Cardiac fibroblast (primary cell): ENCODE measurements at regions not wholly inside any gene's neighbourhood (a gene's known extent, or its start where the extent isn't known, plus 50 kb on each side); places are given as distances from the start of the nearest gene placed in this dataset.

Experiments
- DNase-seq, 2 donors: peaks; one replicate each; pipeline versions ENCODE4 v3.0.0 to v3.0.0-alpha.2; 2010; ENCODE audit warnings: low read depth in 2 of 2
- H3K4me3 ChIP-seq, 2 donors: replicated peaks in 1 of 2; 1 replicate in 1 of 2; 2 replicates in 1 of 2; pipeline ENCODE4 v1.5.1; 2011; ENCODE audit warnings: low read depth in 2 of 2, low read length in 2 of 2, mild to moderate bottlenecking in 2 of 2, moderate library complexity in 1 of 2
- TF ChIP-seq, protein P1 (sequence below): IDR thresholded peaks from one replicate; pipeline ENCODE4 v1.5.1; 2011; ENCODE audit warnings: low read depth, mild to moderate bottlenecking, low read length, inconsistent platforms

DNA sequence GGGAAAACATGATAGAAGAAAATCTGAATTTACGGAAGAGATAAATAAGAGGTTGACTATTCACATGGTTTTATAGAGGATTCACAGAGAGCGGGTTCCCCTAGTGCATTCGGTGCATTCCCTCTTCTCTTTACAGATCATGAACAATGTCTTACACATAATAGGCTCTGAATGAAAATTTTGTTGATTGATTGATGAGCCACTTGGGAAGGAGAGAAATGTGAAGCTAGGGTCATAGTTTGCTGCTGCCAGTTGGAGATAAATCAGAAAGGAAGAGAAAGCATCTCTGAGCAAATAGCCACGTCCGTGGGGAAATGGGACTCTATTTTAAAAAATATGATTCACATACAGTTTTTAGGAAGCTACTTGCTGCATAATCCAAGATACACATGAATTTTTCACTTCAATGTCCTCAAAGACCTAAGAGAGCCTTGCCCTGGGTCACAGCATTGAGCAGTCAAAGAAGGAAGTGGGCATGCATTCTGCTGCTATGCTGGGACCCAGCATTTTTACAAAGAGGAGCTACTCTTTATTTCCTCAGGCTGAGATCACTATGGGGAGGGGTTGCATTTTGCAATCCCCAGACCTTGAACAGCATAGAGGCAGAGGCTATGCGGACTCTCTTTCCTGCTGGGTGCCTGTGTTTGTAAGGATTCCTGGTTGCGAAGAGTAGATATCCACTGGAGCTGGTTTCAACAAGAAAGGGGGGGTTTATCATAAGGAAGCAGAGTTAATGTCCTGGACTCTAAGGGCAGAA is 395.3 kb downstream of the TSN start:
- no peak for DNase-seq
- TF ChIP-seq, protein P1, sequence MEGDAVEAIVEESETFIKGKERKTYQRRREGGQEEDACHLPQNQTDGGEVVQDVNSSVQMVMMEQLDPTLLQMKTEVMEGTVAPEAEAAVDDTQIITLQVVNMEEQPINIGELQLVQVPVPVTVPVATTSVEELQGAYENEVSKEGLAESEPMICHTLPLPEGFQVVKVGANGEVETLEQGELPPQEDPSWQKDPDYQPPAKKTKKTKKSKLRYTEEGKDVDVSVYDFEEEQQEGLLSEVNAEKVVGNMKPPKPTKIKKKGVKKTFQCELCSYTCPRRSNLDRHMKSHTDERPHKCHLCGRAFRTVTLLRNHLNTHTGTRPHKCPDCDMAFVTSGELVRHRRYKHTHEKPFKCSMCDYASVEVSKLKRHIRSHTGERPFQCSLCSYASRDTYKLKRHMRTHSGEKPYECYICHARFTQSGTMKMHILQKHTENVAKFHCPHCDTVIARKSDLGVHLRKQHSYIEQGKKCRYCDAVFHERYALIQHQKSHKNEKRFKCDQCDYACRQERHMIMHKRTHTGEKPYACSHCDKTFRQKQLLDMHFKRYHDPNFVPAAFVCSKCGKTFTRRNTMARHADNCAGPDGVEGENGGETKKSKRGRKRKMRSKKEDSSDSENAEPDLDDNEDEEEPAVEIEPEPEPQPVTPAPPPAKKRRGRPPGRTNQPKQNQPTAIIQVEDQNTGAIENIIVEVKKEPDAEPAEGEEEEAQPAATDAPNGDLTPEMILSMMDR, result no peak
- H3K4me3 ChIP-seq, result no peak overlapping the region

DNA sequence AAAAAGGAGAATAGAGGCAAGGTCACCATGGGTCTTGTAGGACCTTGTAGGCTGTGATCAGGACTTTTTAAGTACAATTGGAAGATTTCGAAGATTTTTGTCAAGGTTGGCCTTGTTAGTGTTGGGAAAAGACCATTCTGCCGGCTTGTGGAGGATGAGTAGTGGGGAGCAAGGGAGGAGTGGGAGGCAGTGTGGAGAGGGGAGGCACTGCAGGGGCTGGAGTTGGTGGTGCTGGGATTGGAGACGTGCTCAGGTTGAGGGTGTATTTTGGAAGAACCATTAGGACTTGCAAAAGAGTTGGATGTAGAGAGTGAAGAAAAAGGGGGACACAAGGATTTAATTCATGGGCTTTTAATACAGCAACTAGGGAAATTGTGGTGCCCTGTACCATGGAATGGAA is 397.1 kb downstream of the TSN start:
- TF ChIP-seq, protein P1, result no peak
- DNase-seq, result no peak
- H3K4me3 ChIP-seq, result no peak overlapping the region

DNA sequence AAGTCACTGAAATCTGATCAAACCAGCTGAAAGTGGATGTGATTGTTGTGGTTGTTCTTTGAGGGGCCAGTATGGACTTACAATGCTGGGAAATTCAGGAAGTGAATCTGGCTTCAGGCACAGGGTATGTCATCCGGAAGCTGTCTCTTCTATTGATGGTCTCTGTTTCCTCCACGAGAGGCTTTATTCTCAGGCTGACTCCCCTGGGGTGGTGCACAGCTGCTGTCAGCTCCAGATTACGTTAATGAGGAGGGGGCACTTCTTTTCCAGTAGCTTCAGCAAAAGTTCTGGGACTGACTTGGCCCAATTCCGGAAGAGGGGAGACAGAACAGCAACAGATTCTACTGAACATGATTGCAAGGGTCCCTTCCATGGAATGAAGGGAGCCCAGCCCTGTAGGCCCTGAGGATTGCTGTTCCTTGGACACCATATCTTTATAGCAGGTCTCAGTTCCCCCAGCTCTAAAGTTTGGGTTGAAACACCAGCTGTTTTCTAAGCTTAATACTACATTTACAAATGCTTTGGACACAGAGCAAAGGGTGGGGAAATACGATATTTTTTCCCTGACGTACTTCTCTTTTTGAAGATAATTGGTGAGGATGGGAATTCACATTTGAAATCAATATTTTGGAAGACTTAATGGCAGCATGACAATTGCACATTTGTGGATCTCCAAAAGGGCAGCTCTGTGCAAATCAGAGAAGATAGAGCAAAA is 400.9 kb downstream of the TSN start:
- no peak overlapping the region for H3K4me3 ChIP-seq
- TF ChIP-seq, protein P1, result no peak
- DNase-seq, result no peak

DNA sequence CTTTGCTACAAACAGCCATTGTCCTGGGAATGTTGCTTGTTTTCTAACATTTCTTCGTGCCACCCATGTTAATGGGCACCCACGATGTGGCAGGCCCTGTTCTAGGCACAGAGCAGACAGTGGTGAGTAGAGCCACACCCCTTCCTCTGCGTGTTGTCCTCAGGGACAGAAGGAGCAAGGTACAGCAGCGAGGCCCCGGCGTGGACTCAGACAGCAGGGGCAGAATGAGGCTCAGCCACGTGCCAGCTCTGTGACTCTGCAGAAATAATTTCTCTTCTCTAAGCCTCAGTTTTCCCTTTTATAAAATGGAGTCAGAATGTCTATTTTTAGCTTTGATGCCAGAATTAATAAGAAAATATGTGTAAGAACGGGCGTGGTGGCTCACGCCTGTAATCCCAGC is 401.7 kb downstream of the TSN start:
- H3K4me3 ChIP-seq, result no peak overlapping the region
- DNase-seq, result no peak
- TF ChIP-seq, protein P1, result no peak

DNA sequence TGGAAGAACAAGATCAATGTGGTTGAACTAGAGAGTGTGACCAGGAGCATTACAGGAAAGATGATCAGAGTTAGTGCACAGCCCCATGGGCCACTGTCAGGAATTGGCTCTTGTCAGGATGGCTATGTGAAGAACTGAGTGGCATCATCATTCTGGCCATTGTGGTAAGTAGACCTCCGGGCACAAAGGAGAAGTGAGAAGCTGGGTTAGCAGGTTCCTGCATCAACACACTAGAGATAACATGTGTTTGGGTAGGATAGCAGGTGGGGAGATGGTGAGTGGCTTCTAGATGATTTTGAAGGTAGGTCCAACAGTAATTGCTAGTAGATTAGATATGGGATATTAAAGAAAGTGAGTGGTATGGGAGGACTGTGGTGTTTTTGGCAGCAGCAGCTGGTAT is 408.2 kb downstream of the TSN start:
- H3K4me3 ChIP-seq, result no peak overlapping the region
- TF ChIP-seq, protein P1, result no peak
- DNase-seq, result no peak

DNA sequence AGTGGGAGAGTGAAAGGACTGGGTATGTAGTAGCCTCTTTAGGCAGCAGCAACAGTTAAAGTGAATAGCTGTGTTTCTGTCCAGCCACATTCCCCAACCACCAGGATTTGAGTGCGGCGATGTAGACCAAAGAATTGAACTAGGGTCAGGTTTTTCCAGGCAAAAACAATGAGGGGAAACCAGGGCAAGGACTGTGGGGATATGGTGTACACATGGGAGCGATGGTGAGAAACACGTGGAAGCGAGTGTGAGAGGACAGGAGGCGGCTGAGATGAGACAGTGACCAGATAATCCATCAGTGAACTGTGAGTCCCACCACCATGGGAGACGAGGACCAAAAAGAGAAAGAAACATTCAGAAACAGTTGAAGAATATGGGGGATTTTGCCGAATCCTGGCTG is 409.5 kb downstream of the TSN start:
- DNase-seq, result no peak
- TF ChIP-seq, protein P1, result no peak
- H3K4me3 ChIP-seq, result no peak overlapping the region
